IPS-18a (cell line): ENCODE measurements at regions not wholly inside any gene's neighbourhood (a gene's known extent, or its start where the extent isn't known, plus 50 kb on each side); places are given as distances from the start of the nearest gene placed in this dataset.
"Not testable (repeated sequence)": the region's sequence is repeated elsewhere in the genome, so short reads cannot be mapped to it uniquely, and the experiment has no call there.

Experiments
- H3K27ac ChIP-seq: one replicate; pipeline ENCODE4 v1.5.1; 2013; ENCODE audit warnings: low read length
- H3K27me3 ChIP-seq: one replicate; pipeline ENCODE4 v1.6.1; 2013; ENCODE audit warnings: mild to moderate bottlenecking, low read length; ENCODE audit not compliant: control insufficient read depth, insufficient read depth
- H3K36me3 ChIP-seq: one replicate; pipeline ENCODE4 v1.6.1; 2013; ENCODE audit warnings: low read depth, low read length; ENCODE audit not compliant: control insufficient read depth
- H3K4me1 ChIP-seq: one replicate; pipeline ENCODE4 v1.6.1; 2013; ENCODE audit warnings: low read depth, low read length; ENCODE audit not compliant: control insufficient read depth
- H3K4me3 ChIP-seq: one replicate; pipeline ENCODE4 v1.5.1; 2013; ENCODE audit warnings: low read length
- H3K9ac ChIP-seq: one replicate; pipeline ENCODE4 v1.6.1; 2013; ENCODE audit warnings: mild to moderate bottlenecking, low read length, moderate library complexity
- H3K9me3 ChIP-seq: one replicate; pipeline ENCODE4 v1.6.1; 2013; ENCODE audit warnings: low read depth, low read length; ENCODE audit not compliant: control insufficient read depth

DNA sequence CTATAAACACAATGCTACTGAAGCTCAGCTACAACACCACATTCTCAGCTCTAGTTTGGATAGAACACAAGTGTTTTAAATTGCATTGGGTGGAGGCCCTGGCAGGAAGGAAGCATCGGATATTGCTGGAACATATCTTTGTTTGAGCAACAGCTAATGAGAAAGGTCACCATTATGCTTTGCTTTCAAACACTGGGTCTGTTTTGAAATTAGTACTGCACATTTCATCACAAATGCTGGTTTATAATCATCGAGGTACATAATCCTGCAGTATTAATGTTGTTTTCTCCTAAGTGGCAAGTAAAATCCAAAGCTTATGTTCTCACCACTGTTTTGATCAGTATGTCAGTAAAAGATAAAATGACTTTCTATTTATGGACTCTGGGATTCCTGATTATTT, 61.5 kb upstream of the ARHGAP29 start:
- no peak overlapping the region for H3K27ac ChIP-seq
- no peaks in the 10 kb centered on the region for H3K36me3 ChIP-seq
- H3K9me3 ChIP-seq = no peaks in the 10 kb centered on the region
- no peaks in the 10 kb centered on the region for H3K27me3 ChIP-seq
- H3K9ac ChIP-seq = no peak overlapping the region
- no peak overlapping the region for H3K4me3 ChIP-seq
- no peaks in the 10 kb centered on the region for H3K4me1 ChIP-seq

DNA sequence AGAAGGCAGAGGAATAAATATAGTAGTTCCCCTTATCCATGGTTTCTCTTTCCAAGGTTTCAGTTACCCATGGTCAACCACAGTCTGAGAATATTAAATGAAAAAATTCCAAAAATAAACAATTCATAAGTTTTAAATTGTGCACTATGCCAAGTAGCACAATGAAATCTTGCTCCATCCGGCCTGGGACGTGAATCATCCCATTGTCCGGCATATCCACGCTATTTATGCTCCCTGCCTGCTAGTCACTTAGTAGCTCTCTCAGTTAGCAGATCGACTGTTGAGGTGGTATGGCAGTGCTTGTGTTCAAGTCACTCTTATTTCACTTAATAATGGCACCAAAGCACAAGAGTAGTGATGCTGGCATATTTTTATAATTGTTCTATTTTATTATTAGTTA, 58.6 kb upstream of the ARHGAP29 start:
- Histone ChIP-seq H3K36me3 (no peaks in the 10 kb centered on the region), H3K9ac (no peak overlapping the region), H3K27ac (no peak overlapping the region), H3K27me3 (no peaks in the 10 kb centered on the region), H3K9me3 (no peaks in the 10 kb centered on the region), H3K4me1 (no peaks in the 10 kb centered on the region), H3K4me3 (no peak overlapping the region)

- H3K4me1 ChIP-seq, H3K9me3 ChIP-seq, H3K9ac ChIP-seq, H3K36me3 ChIP-seq, H3K27me3 ChIP-seq, H3K27ac ChIP-seq, H3K4me3 ChIP-seq: not testable (repeated sequence)
Measured at GRCh38 chr1:94292978-94293377, 55.6 kb upstream of the ARHGAP29 start.

GRCh38 chr1:94289244-94289643, 51.9 kb upstream of the ARHGAP29 start:
- H3K27me3 ChIP-seq, H3K9ac ChIP-seq, H3K4me1 ChIP-seq, H3K36me3 ChIP-seq, H3K27ac ChIP-seq, H3K4me3 ChIP-seq, H3K9me3 ChIP-seq: not testable (repeated sequence)
